ENCODE measurements at regions not wholly inside any gene's neighbourhood (a gene's known extent, or its start where the extent isn't known, plus 50 kb on each side); places are given as distances from the start of the nearest gene placed in this dataset.
"Not testable (repeated sequence)": the region's sequence is repeated elsewhere in the genome, so short reads cannot be mapped to it uniquely, and the experiment has no call there.

GRCh38 chr15:47041301-47041700 is 676.0 kb upstream of the SEMA6D start:
- no peak overlapping the region for H3K4me3 ChIP-seq (ENCODE audit: low read length)
- TF ChIP-seq CTCF (conservative IDR thresholded peaks at IDR 0.05; ENCODE audit: low read length), result no peak
- DNase-seq (ENCODE audit: low read depth), result no peak

GRCh38 chr15:47047981-47048380 is 669.3 kb upstream of the SEMA6D start:
- not testable (repeated sequence) for H3K4me3 ChIP-seq (ENCODE audit: low read length); DNase-seq (ENCODE audit: low read depth)

GRCh38 chr15:47066392-47066791 is 650.9 kb upstream of the SEMA6D start:
- TF ChIP-seq CTCF (conservative IDR thresholded peaks at IDR 0.05; ENCODE audit: low read length), result no peak
- no peak overlapping the region for H3K4me3 ChIP-seq (ENCODE audit: low read length)

GRCh38 chr15:47077846-47078245 is 639.5 kb upstream of the SEMA6D start:
- not testable (repeated sequence) for DNase-seq (ENCODE audit: low read depth); H3K4me3 ChIP-seq (ENCODE audit: low read length)

More at GRCh38 chr15:47066392-47066791, 650.9 kb upstream of the SEMA6D start:
- DNase-seq (ENCODE audit: low read depth), result no peak

GRCh38 chr15:47095833-47096232 is 621.5 kb upstream of the SEMA6D start:
- no peak for TF ChIP-seq CTCF (conservative IDR thresholded peaks at IDR 0.05; ENCODE audit: low read length)
- DNase-seq (ENCODE audit: low read depth), result no peak
- no peak overlapping the region for H3K4me3 ChIP-seq (ENCODE audit: low read length)

GRCh38 chr15:47098526-47098925 is 618.8 kb upstream of the SEMA6D start:
- not testable (repeated sequence) for DNase-seq (ENCODE audit: low read depth); H3K4me3 ChIP-seq (ENCODE audit: low read length)

GRCh38 chr15:47099801-47100200 is 617.5 kb upstream of the SEMA6D start:
- not testable (repeated sequence) for DNase-seq (ENCODE audit: low read depth); H3K4me3 ChIP-seq (ENCODE audit: low read length)

GRCh38 chr15:47108800-47109199 is 608.5 kb upstream of the SEMA6D start:
- DNase-seq (ENCODE audit: low read depth); H3K4me3 ChIP-seq (ENCODE audit: low read length): not testable (repeated sequence)

- DNase-seq (ENCODE audit: low read depth), result no peak
- TF ChIP-seq CTCF (conservative IDR thresholded peaks at IDR 0.05; ENCODE audit: low read length), result no peak
- no peak overlapping the region for H3K4me3 ChIP-seq (ENCODE audit: low read length)
Measured at GRCh38 chr15:47116698-47117097, 600.6 kb upstream of the SEMA6D start.

- no peak for TF ChIP-seq CTCF (conservative IDR thresholded peaks at IDR 0.05; ENCODE audit: low read length)
Measured at GRCh38 chr15:47119349-47119748, 598.0 kb upstream of the SEMA6D start.

More at GRCh38 chr15:47119349-47119748, 598.0 kb upstream of the SEMA6D start:
- no peak for DNase-seq (ENCODE audit: low read depth)
- no peak overlapping the region for H3K4me3 ChIP-seq (ENCODE audit: low read length)
